ENCODE measurements at regions not wholly inside any gene's neighbourhood (a gene's known extent, or its start where the extent isn't known, plus 50 kb on each side); places are given as distances from the start of the nearest gene placed in this dataset.

DNA sequence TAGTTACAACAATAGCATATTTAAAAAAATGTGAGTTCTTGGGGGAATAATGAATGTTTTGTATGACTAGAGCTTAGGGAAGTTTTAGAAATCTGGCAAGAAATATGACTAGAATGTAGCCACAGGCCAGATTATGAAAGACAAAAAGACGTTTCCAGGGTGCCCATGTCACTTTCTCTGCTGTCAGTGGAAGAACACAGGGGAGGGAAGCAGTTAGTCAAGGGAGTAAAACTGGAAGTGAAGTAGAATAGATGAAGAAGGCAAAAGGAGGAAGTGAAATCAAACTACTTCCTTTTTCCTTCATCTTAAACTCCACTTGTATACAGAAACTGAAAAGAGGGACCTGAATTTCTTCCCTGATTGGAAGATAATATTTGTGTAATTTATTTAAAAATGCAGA lies 81.2 kb upstream of the ATP2B1 start:
- Histone ChIP-seq H3K9me1 (replicated peaks; ENCODE audit: control insufficient read depth, extremely low read depth, insufficient read depth, low read length) (no peaks in the 10 kb centered on the region), H3K9ac (replicated peaks; ENCODE audit: extremely low read depth, insufficient read depth, low read length) (no peak overlapping the region), H3K4me2 (ENCODE audit: insufficient read depth, low read length) (no peak overlapping the region), H3K36me3 (ENCODE audit: control insufficient read depth in 2 of 2, extremely low read depth in 1 of 2, insufficient read depth in 2 of 2, low read length in 2 of 2) (no peaks in the 10 kb centered on the region), H3K4me1 (ENCODE audit: control insufficient read depth, extremely low read depth, insufficient read depth, low read length) (no peaks in the 10 kb centered on the region), H2AFZ (ENCODE audit: low read depth, low read length) (no peak overlapping the region), H4K20me1 (replicated peaks; ENCODE audit: control insufficient read depth, extremely low read depth, insufficient read depth, low read length) (no peaks in the 10 kb centered on the region), H3K9me3 (replicated peaks; ENCODE audit: control insufficient read depth, insufficient read depth, low read length) (peaks cover 2% of the 10 kb centered on the region), H3K27ac (ENCODE audit: insufficient read depth, low read depth, low read length) (no peak overlapping the region), H3K79me2 (ENCODE audit: control insufficient read depth, insufficient read depth, low read length) (no peaks in the 10 kb centered on the region), H3K27me3 (ENCODE audit: control insufficient read depth in 2 of 2, insufficient read depth in 2 of 2, low read length in 2 of 2) (no peaks in the 10 kb centered on the region), H3K4me3 (replicated peaks in 1 of 3; ENCODE audit: insufficient read depth in 1 of 3, low read depth in 1 of 3, low read length in 3 of 3) (no peak overlapping the region)
- ChIA-PET POLR2A (no interaction called here), CTCF (no interaction called here)
- DNase-seq (ENCODE audit: low read depth, low spot score): no peak
- TF ChIP-seq, protein P1, sequence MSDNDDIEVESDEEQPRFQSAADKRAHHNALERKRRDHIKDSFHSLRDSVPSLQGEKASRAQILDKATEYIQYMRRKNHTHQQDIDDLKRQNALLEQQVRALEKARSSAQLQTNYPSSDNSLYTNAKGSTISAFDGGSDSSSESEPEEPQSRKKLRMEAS (IDR thresholded peaks at IDR 0.05; ENCODE audit: insufficient read depth, insufficient read length): no peak
- no peak for TF ChIP-seq JUN (IDR thresholded peaks at IDR 0.05; ENCODE audit: borderline replicate concordance, insufficient read depth, insufficient read length, low read depth)
- TF ChIP-seq, protein P2, sequence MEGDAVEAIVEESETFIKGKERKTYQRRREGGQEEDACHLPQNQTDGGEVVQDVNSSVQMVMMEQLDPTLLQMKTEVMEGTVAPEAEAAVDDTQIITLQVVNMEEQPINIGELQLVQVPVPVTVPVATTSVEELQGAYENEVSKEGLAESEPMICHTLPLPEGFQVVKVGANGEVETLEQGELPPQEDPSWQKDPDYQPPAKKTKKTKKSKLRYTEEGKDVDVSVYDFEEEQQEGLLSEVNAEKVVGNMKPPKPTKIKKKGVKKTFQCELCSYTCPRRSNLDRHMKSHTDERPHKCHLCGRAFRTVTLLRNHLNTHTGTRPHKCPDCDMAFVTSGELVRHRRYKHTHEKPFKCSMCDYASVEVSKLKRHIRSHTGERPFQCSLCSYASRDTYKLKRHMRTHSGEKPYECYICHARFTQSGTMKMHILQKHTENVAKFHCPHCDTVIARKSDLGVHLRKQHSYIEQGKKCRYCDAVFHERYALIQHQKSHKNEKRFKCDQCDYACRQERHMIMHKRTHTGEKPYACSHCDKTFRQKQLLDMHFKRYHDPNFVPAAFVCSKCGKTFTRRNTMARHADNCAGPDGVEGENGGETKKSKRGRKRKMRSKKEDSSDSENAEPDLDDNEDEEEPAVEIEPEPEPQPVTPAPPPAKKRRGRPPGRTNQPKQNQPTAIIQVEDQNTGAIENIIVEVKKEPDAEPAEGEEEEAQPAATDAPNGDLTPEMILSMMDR (IDR thresholded peaks at IDR 0.05; ENCODE audit: extremely low read depth in 1 of 2, insufficient read depth in 1 of 2, low read depth in 1 of 2, low read length in 2 of 2): no peak
- TF ChIP-seq GATA2 (IDR thresholded peaks at IDR 0.05; ENCODE audit: insufficient read depth, insufficient read length, low read depth, low read length): no peak
- TF ChIP-seq MYC (IDR thresholded peaks at IDR 0.05; ENCODE audit: low read depth, low read length): no peak
- no peak for TF ChIP-seq POLR2AphosphoS5 (IDR thresholded peaks at IDR 0.05; ENCODE audit: insufficient read depth, low read depth, low read length)
- no peak for TF ChIP-seq EZH2 (IDR thresholded peaks at IDR 0.05; ENCODE audit: borderline replicate concordance, low read depth, low read length, severe bottlenecking)
- no peak for TF ChIP-seq POLR2A (IDR thresholded peaks at IDR 0.05; ENCODE audit: low read depth, low read length)
- TF ChIP-seq FOS (IDR thresholded peaks at IDR 0.05; ENCODE audit: borderline replicate concordance, insufficient read depth, low read length): no peak
- intact Hi-C loops (cut with micrococcal nuclease): no loop called here
- dilution Hi-C loops (cut with MboI; ENCODE audit: extremely low pct_ligation_motif_present, low sequenced_read_pairs): no loop called here
- no TSS peak for BruUV-seq (replicated peaks)
- FAIRE-seq: no peak
